Kidney (tissue), 13 donors: ENCODE measurements at regions not wholly inside any gene's neighbourhood (a gene's known extent, or its start where the extent isn't known, plus 50 kb on each side); places are given as distances from the start of the nearest gene placed in this dataset.

Experiments used
- DNase-seq, 5 donors: peaks; one replicate each; pipeline ENCODE4 v3.0.0-alpha.2; 2013 to 2020
- FAIRE-seq: peaks from 2 replicates; lab custom pipeline; 2012; peaks lifted over from hg19 to GRCh38; lab: Jason Lieb, UNC
- H3K27ac ChIP-seq, 2 donors: one replicate each; pipeline ENCODE4 v1.7.0; 2013; ENCODE audit warnings: low read depth in 2 of 2, low read length in 2 of 2, inconsistent platforms in 1 of 2
- H3K27me3 ChIP-seq: one replicate; pipeline ENCODE4 v1.7.1; 2013; ENCODE audit warnings: low read length, inconsistent platforms; ENCODE audit not compliant: control insufficient read depth, insufficient read depth
- H3K36me3 ChIP-seq, 3 donors: one replicate each; pipeline versions ENCODE4 v1.7.0 to v1.7.1; 2013; ENCODE audit warnings: low read length in 3 of 3, control low read depth in 1 of 3, inconsistent platforms in 1 of 3; ENCODE audit not compliant: insufficient read depth in 3 of 3, control insufficient read depth in 2 of 3
- H3K4me1 ChIP-seq, 3 donors: one replicate each; pipeline versions ENCODE4 v1.7.0 to v1.7.1; 2013; ENCODE audit warnings: low read length in 3 of 3, inconsistent platforms in 1 of 3, low read depth in 1 of 3; ENCODE audit not compliant: control insufficient read depth in 2 of 3, insufficient read depth in 2 of 3
- H3K4me3 ChIP-seq, 3 donors: one replicate each; pipeline versions ENCODE4 v1.7.0 to v1.8.1; 2013; ENCODE audit warnings: low read length in 3 of 3, control low read depth in 1 of 3, inconsistent platforms in 1 of 3
- H3K9ac ChIP-seq, 3 donors: one replicate each; pipeline versions ENCODE4 v1.7.0 to v1.7.1; 2013; ENCODE audit warnings: low read length in 3 of 3, control low read depth in 1 of 3, inconsistent platforms in 1 of 3
- H3K9me3 ChIP-seq, 3 donors: one replicate each; pipeline versions ENCODE4 v1.7.0 to v1.7.1; 2013; ENCODE audit warnings: low read length in 3 of 3, control low read depth in 1 of 3, inconsistent platforms in 1 of 3; ENCODE audit not compliant: control insufficient read depth in 2 of 3, insufficient read depth in 1 of 3
- CTCF ChIP-seq: IDR thresholded peaks from 3 replicates; pipeline ENCODE4 v1.5.1; 2012; ENCODE audit warnings: mild to moderate bottlenecking, moderate library complexity, borderline replicate concordance; ENCODE audit not compliant: insufficient read depth; ENCODE audit errors: extremely low read depth
- intact Hi-C: fragments of 100-400 bp; cut with DNase I; formaldehyde crosslinking; loops from one replicate; pipeline ENCODE4 v1.11.1; 2022
- donor health status: control.
- donor health status: control.
- donor health status: control.
- donor health status: control.
- donor health status: control.
- donor health status: DM: yes; HTN: yes; CAD: no.
- donor health status: Normal renal cell carcinoma (clear cell type).

GRCh38 chr15:35137190-35137574, 52.1 kb upstream of the NANOGP8 start:
- no peak overlapping the region for H3K27ac ChIP-seq
- no peaks in the 10 kb centered on the region for H3K9me3 ChIP-seq
- FAIRE-seq (no peak), DNase-seq (no peak)
- no peaks in the 10 kb centered on the region for H3K27me3 ChIP-seq
- intact Hi-C loops, result no loop called here
- H3K4me1 ChIP-seq, result no peaks in the 10 kb centered on the region
- H3K9ac ChIP-seq, result no peak overlapping the region
- no peak for TF ChIP-seq CTCF
- no peaks in the 10 kb centered on the region for H3K36me3 ChIP-seq
- H3K4me3 ChIP-seq, result no peak overlapping the region

GRCh38 chr15:35136321-35137189, 51.5 kb upstream of the NANOGP8 start:
- Histone ChIP-seq H3K4me1 (no peaks in the 10 kb centered on the region), H3K4me3 (no peak overlapping the region), H3K9me3 (no peaks in the 10 kb centered on the region), H3K27me3 (no peaks in the 10 kb centered on the region), H3K36me3 (no peaks in the 10 kb centered on the region), H3K27ac (no peak overlapping the region), H3K9ac (no peak overlapping the region)
- no peak for TF ChIP-seq CTCF
- intact Hi-C loops, result no loop called here
- FAIRE-seq (no peak), DNase-seq (no peak)
